HEK293 (cell line): ENCODE measurements at regions not wholly inside any gene's neighbourhood (a gene's known extent, or its start where the extent isn't known, plus 50 kb on each side); places are given as distances from the start of the nearest gene placed in this dataset.

ENCODE experiments used
- CTCF ChIA-PET: fragments of 350-600 bp; formaldehyde crosslinking; extraction: SDS; loops from one replicate; lab custom pipeline; 2021; ENCODE audit warnings: antibody characterized with exemption; lab: Yijun Ruan, JAX
- POLR2A ChIA-PET: fragments of 300-600 bp; formaldehyde crosslinking; extraction: SDS; loops from one replicate; lab custom pipeline; 2020; ENCODE audit warnings: antibody characterized with exemption, inconsistent platforms; lab: Yijun Ruan, JAX
- H3K27ac ChIP-seq: fragments of 200-500 bp; sonication (Bioruptor generic); 2 replicates; pipeline ENCODE4 v1.5.1; 2014; ENCODE audit warnings: low read depth, low read length, control low read depth, inconsistent platforms; ENCODE audit errors: extremely low read depth
- H3K36me3 ChIP-seq, 2 experiments: fragments of 200-500 bp in 1 of 2; sonication (Bioruptor generic) in 1 of 2; 1 replicate in 1 of 2; 2 replicates in 1 of 2; pipeline ENCODE4 v1.5.1; 2014 to 2017; ENCODE audit warnings: inconsistent platforms in 2 of 2, low read length in 2 of 2; ENCODE audit not compliant: control insufficient read depth in 2 of 2, insufficient read depth in 1 of 2
- H3K4me1 ChIP-seq: fragments of 200-500 bp; sonication (Bioruptor generic); 2 replicates; pipeline ENCODE4 v1.5.1; 2014; ENCODE audit warnings: mild to moderate bottlenecking, low read length, inconsistent platforms; ENCODE audit not compliant: control insufficient read depth, insufficient read depth
- H3K4me3 ChIP-seq: 2 replicates; pipeline ENCODE4 v1.5.1; 2011; ENCODE audit warnings: low read depth, mild to moderate bottlenecking, control low read depth, low read length, moderate library complexity
- H3K9me3 ChIP-seq: fragments of 200-500 bp; sonication (Bioruptor generic); 2 replicates; pipeline ENCODE4 v1.5.1; 2014; ENCODE audit warnings: low read depth, low read length, inconsistent platforms; ENCODE audit not compliant: control insufficient read depth, insufficient read depth
- KLF1 ChIP-seq: fragments of 450-650 bp; formaldehyde crosslinking; IDR thresholded peaks from 2 replicates; pipeline ENCODE4 v1.5.1; 2016; ENCODE audit warnings: missing biosample characterization, missing genetic modification characterization
- KLF10 ChIP-seq: fragments of 450-650 bp; IDR thresholded peaks from 2 replicates; pipeline ENCODE4 v1.5.1; 2018; ENCODE audit warnings: missing biosample characterization, mild to moderate bottlenecking, missing genetic modification characterization
- YY2 ChIP-seq: fragments of 450-650 bp; formaldehyde crosslinking; IDR thresholded peaks from 2 replicates; pipeline ENCODE4 v1.5.1; 2016; ENCODE audit warnings: missing biosample characterization, missing genetic modification characterization
- ZBTB20 ChIP-seq: fragments of 450-650 bp; formaldehyde crosslinking; IDR thresholded peaks from 2 replicates; pipeline ENCODE4 v1.5.1; 2016; ENCODE audit warnings: missing biosample characterization, missing genetic modification characterization
- ZBTB7A ChIP-seq: fragments of 450-650 bp; formaldehyde crosslinking; IDR thresholded peaks from 2 replicates; pipeline ENCODE4 v1.5.1; 2016; ENCODE audit warnings: low read depth, missing biosample characterization, missing genetic modification characterization
- ZIC2 ChIP-seq: fragments of 450-650 bp; formaldehyde crosslinking; IDR thresholded peaks from 2 replicates; pipeline ENCODE4 v1.5.1; 2016; ENCODE audit warnings: missing biosample characterization, missing genetic modification characterization
- ZNF112 ChIP-seq: fragments of 450-650 bp; formaldehyde crosslinking; IDR thresholded peaks from 2 replicates; pipeline ENCODE4 v1.5.0; 2017; ENCODE audit warnings: missing biosample characterization, missing genetic modification characterization
- ZNF146 ChIP-seq: fragments of 450-650 bp; formaldehyde crosslinking; IDR thresholded peaks from 2 replicates; pipeline ENCODE4 v1.5.1; 2016; ENCODE audit warnings: missing biosample characterization, missing genetic modification characterization
- ZNF157 ChIP-seq: fragments of 450-650 bp; formaldehyde crosslinking; IDR thresholded peaks from 2 replicates; pipeline ENCODE4 v1.5.1; 2016; ENCODE audit warnings: missing biosample characterization, missing genetic modification characterization
- ZNF19 ChIP-seq: fragments of 450-650 bp; formaldehyde crosslinking; IDR thresholded peaks from 2 replicates; pipeline ENCODE4; 2016; ENCODE audit warnings: missing biosample characterization, missing genetic modification characterization, low read depth
- ZNF530 ChIP-seq: fragments of 450-650 bp; formaldehyde crosslinking; IDR thresholded peaks from 2 replicates; pipeline ENCODE4 v1.5.1; 2016; ENCODE audit warnings: low read depth, missing biosample characterization, missing genetic modification characterization
- ZNF560 ChIP-seq: fragments of 450-650 bp; formaldehyde crosslinking; IDR thresholded peaks from 2 replicates; pipeline ENCODE4 v1.5.1; 2017; ENCODE audit warnings: missing biosample characterization, missing genetic modification characterization, borderline replicate concordance
- ZNF626 ChIP-seq: fragments of 450-650 bp; sonication (Bioruptor Pico); formaldehyde crosslinking; IDR thresholded peaks from 2 replicates; pipeline ENCODE4 v1.5.1; 2018; ENCODE audit warnings: missing biosample characterization, missing genetic modification characterization, inconsistent platforms
- ZNF629 ChIP-seq: fragments of 450-650 bp; formaldehyde crosslinking; IDR thresholded peaks from 2 replicates; pipeline ENCODE4 v1.5.1; 2017; ENCODE audit warnings: missing biosample characterization, missing genetic modification characterization
- ZNF677 ChIP-seq: fragments of 450-650 bp; IDR thresholded peaks from 2 replicates; pipeline ENCODE4 v1.5.0; 2018; ENCODE audit warnings: missing biosample characterization, mild to moderate bottlenecking, missing genetic modification characterization, moderate library complexity
- ZNF747 ChIP-seq: fragments of 450-650 bp; formaldehyde crosslinking; IDR thresholded peaks from 2 replicates; pipeline ENCODE4 v1.5.1; 2016; ENCODE audit warnings: missing biosample characterization, missing genetic modification characterization
- ZNF76 ChIP-seq: fragments of 450-650 bp; formaldehyde crosslinking; IDR thresholded peaks from 2 replicates; pipeline ENCODE4; 2016; ENCODE audit warnings: low read depth, missing biosample characterization, missing genetic modification characterization, borderline replicate concordance
- ZNF791 ChIP-seq: fragments of 450-650 bp; formaldehyde crosslinking; IDR thresholded peaks from 2 replicates; pipeline ENCODE4 v1.5.1; 2016; ENCODE audit warnings: missing biosample characterization, missing genetic modification characterization
- ZSCAN23 ChIP-seq: fragments of 450-650 bp; formaldehyde crosslinking; IDR thresholded peaks from 2 replicates; pipeline ENCODE4 v1.5.1; 2016; ENCODE audit warnings: missing biosample characterization, missing genetic modification characterization
- TF ChIP-seq, protein P1 (sequence below): fragments of 450-650 bp; formaldehyde crosslinking; IDR thresholded peaks from 2 replicates; pipeline ENCODE4 v1.5.1; 2016; ENCODE audit warnings: missing biosample characterization, missing genetic modification characterization
- TF ChIP-seq, protein P2 (sequence below): fragments of 450-650 bp; IDR thresholded peaks from 2 replicates; pipeline ENCODE4 v1.5.1; 2018; ENCODE audit warnings: missing biosample characterization, missing genetic modification characterization
- TF ChIP-seq, protein P3 (sequence below): fragments of 450-650 bp; formaldehyde crosslinking; IDR thresholded peaks from 2 replicates; pipeline ENCODE4 v1.5.1; 2017; ENCODE audit warnings: missing biosample characterization, missing genetic modification characterization
- TF ChIP-seq, protein P4 (sequence below): fragments of 450-650 bp; formaldehyde crosslinking; IDR thresholded peaks from 2 replicates; pipeline ENCODE4 v1.5.1; 2016; ENCODE audit warnings: missing biosample characterization, missing genetic modification characterization, low read depth
- TF ChIP-seq, protein P5 (sequence below): fragments of 450-650 bp; formaldehyde crosslinking; IDR thresholded peaks from 2 replicates; pipeline ENCODE4 v1.5.1; 2016; ENCODE audit warnings: missing biosample characterization, missing genetic modification characterization
- TF ChIP-seq, protein P6 (sequence below): fragments of 450-650 bp; IDR thresholded peaks from 2 replicates; pipeline ENCODE4 v1.5.1; 2018; ENCODE audit warnings: missing biosample characterization, mild to moderate bottlenecking, missing genetic modification characterization

DNA sequence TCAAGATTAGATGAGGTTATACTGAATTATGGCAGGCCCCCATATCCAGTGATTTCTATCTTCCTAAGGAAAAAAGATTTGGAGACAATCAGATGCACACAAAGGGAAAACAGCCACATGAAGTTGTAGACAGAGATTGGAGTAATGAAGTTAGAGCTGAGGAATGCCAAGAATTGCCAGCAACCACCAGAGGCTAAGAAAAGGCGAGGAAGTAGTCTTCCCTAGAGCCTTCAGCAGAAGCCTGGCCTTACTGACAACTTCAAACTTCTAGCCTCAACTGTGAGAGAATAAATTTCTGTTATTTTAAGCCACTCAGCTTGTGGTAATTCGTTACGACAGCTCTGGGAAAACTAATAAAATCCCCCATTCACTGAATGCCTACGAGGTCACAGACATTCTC, 473.9 kb downstream of the COL12A1 start (continued):
- TF ChIP-seq, protein P1, sequence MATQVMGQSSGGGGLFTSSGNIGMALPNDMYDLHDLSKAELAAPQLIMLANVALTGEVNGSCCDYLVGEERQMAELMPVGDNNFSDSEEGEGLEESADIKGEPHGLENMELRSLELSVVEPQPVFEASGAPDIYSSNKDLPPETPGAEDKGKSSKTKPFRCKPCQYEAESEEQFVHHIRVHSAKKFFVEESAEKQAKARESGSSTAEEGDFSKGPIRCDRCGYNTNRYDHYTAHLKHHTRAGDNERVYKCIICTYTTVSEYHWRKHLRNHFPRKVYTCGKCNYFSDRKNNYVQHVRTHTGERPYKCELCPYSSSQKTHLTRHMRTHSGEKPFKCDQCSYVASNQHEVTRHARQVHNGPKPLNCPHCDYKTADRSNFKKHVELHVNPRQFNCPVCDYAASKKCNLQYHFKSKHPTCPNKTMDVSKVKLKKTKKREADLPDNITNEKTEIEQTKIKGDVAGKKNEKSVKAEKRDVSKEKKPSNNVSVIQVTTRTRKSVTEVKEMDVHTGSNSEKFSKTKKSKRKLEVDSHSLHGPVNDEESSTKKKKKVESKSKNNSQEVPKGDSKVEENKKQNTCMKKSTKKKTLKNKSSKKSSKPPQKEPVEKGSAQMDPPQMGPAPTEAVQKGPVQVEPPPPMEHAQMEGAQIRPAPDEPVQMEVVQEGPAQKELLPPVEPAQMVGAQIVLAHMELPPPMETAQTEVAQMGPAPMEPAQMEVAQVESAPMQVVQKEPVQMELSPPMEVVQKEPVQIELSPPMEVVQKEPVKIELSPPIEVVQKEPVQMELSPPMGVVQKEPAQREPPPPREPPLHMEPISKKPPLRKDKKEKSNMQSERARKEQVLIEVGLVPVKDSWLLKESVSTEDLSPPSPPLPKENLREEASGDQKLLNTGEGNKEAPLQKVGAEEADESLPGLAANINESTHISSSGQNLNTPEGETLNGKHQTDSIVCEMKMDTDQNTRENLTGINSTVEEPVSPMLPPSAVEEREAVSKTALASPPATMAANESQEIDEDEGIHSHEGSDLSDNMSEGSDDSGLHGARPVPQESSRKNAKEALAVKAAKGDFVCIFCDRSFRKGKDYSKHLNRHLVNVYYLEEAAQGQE (tag by site-specific recombination) = no peak
- no peak for TF ChIP-seq ZIC2
- TF ChIP-seq KLF1 (tag by site-specific recombination) = no peak
- TF ChIP-seq ZNF530 (tag by site-specific recombination) = no peak
- no peak for TF ChIP-seq ZNF560 (tag by site-specific recombination)
- TF ChIP-seq, protein P2, sequence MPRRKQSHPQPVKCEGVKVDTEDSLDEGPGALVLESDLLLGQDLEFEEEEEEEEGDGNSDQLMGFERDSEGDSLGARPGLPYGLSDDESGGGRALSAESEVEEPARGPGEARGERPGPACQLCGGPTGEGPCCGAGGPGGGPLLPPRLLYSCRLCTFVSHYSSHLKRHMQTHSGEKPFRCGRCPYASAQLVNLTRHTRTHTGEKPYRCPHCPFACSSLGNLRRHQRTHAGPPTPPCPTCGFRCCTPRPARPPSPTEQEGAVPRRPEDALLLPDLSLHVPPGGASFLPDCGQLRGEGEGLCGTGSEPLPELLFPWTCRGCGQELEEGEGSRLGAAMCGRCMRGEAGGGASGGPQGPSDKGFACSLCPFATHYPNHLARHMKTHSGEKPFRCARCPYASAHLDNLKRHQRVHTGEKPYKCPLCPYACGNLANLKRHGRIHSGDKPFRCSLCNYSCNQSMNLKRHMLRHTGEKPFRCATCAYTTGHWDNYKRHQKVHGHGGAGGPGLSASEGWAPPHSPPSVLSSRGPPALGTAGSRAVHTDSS (tag by site-specific recombination) = no peak
- TF ChIP-seq, all 188 proteins: peak for 0

DNA sequence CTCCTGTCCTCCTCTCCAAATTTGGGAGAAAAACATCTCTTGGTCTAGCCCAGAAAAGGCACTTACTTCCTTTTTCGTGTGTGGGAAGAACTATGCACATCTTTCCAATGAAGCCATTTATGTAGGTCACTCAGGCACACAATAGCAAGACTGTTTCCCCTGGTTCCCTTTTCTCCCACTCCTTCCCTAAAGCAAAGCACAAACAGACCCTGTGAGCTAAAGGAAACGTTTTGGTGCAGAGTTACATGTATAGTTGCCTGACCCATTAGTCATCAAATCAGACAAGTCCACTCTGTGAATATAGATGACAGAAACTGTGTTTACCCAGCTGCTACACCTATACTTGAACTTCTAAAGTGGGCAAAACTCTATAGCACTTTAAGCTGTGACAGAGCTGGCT, 474.6 kb downstream of the COL12A1 start:
- TF ChIP-seq ZBTB20 (no peak), ZNF626 (tag by site-specific recombination) (no peak), ZNF629 (no peak), ZNF747 (no peak), ZNF76 (tag by site-specific recombination) (no peak), ZNF19 (tag by site-specific recombination) (no peak), ZNF157 (no peak), ZNF112 (tag by site-specific recombination) (no peak), ZNF146 (no peak), ZNF791 (no peak), ZBTB7A (tag by site-specific recombination) (no peak), ZNF677 (tag by site-specific recombination) (no peak), ZSCAN23 (no peak), KLF10 (tag by site-specific recombination) (no peak), YY2 (tag by site-specific recombination) (no peak)
- TF ChIP-seq, protein P3, sequence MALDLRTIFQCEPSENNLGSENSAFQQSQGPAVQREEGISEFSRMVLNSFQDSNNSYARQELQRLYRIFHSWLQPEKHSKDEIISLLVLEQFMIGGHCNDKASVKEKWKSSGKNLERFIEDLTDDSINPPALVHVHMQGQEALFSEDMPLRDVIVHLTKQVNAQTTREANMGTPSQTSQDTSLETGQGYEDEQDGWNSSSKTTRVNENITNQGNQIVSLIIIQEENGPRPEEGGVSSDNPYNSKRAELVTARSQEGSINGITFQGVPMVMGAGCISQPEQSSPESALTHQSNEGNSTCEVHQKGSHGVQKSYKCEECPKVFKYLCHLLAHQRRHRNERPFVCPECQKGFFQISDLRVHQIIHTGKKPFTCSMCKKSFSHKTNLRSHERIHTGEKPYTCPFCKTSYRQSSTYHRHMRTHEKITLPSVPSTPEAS (tag by site-specific recombination) = no peak
- TF ChIP-seq, protein P4, sequence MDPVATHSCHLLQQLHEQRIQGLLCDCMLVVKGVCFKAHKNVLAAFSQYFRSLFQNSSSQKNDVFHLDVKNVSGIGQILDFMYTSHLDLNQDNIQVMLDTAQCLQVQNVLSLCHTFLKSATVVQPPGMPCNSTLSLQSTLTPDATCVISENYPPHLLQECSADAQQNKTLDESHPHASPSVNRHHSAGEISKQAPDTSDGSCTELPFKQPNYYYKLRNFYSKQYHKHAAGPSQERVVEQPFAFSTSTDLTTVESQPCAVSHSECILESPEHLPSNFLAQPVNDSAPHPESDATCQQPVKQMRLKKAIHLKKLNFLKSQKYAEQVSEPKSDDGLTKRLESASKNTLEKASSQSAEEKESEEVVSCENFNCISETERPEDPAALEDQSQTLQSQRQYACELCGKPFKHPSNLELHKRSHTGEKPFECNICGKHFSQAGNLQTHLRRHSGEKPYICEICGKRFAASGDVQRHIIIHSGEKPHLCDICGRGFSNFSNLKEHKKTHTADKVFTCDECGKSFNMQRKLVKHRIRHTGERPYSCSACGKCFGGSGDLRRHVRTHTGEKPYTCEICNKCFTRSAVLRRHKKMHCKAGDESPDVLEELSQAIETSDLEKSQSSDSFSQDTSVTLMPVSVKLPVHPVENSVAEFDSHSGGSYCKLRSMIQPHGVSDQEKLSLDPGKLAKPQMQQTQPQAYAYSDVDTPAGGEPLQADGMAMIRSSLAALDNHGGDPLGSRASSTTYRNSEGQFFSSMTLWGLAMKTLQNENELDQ (tag by site-specific recombination) = no peak
- TF ChIP-seq, protein P5, sequence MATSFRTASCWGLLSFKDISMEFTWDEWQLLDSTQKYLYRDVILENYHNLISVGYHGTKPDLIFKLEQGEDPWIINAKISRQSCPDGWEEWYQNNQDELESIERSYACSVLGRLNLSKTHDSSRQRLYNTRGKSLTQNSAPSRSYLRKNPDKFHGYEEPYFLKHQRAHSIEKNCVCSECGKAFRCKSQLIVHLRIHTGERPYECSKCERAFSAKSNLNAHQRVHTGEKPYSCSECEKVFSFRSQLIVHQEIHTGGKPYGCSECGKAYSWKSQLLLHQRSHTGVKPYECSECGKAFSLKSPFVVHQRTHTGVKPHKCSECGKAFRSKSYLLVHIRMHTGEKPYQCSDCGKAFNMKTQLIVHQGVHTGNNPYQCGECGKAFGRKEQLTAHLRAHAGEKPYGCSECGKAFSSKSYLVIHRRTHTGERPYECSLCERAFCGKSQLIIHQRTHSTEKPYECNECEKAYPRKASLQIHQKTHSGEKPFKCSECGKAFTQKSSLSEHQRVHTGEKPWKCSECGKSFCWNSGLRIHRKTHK = no peak
- TF ChIP-seq, protein P6, sequence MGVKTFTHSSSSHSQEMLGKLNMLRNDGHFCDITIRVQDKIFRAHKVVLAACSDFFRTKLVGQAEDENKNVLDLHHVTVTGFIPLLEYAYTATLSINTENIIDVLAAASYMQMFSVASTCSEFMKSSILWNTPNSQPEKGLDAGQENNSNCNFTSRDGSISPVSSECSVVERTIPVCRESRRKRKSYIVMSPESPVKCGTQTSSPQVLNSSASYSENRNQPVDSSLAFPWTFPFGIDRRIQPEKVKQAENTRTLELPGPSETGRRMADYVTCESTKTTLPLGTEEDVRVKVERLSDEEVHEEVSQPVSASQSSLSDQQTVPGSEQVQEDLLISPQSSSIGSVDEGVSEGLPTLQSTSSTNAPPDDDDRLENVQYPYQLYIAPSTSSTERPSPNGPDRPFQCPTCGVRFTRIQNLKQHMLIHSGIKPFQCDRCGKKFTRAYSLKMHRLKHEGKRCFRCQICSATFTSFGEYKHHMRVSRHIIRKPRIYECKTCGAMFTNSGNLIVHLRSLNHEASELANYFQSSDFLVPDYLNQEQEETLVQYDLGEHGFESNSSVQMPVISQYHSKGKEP (tag by site-specific recombination) = no peak
- Histone ChIP-seq H3K27ac (no peak overlapping the region), H3K36me3 (no peaks in the 10 kb centered on the region), H3K4me3 (no peak overlapping the region), H3K4me1 (no peaks in the 10 kb centered on the region), H3K9me3 (no peaks in the 10 kb centered on the region)
- ChIA-PET POLR2A (no interaction called here), CTCF (interaction anchor here (0.7 kb wide), 1 partner anchor 1618 kb away, joined by 4 read pairs; no protein-coding TSS in a partner anchor)
